Right atrium auricular region (tissue), 2 donors: ENCODE measurements at regions not wholly inside any gene's neighbourhood (a gene's known extent, or its start where the extent isn't known, plus 50 kb on each side); places are given as distances from the start of the nearest gene placed in this dataset.

Experiments used
- DNase-seq: peaks from one replicate; pipeline ENCODE4 v3.0.0-alpha.2; 2019; ENCODE audit warnings: low spot score
- H3K27ac ChIP-seq, 2 donors: fragments of 200-600 bp; sonication (generic); 1 replicate in 1 of 2; 2 replicates in 1 of 2; pipeline ENCODE4 v1.5.1; 2016 to 2019
- H3K27me3 ChIP-seq, 2 donors: fragments of 200-600 bp; sonication (generic); one replicate each; pipeline versions ENCODE4 v1.5.1 to v1.6.0; 2017 to 2019
- H3K36me3 ChIP-seq: fragments of 200-600 bp; sonication (generic); one replicate; pipeline ENCODE4 v1.5.1; 2016
- H3K4me1 ChIP-seq, 2 donors: fragments of 200-600 bp; sonication (generic); one replicate each; pipeline versions ENCODE4 v1.5.1 to v1.6.0; 2017 to 2019
- H3K4me3 ChIP-seq, 2 donors: fragments of 200-600 bp; sonication (generic); 1 replicate in 1 of 2; 2 replicates in 1 of 2; pipeline ENCODE4 v1.5.1; 2017 to 2019; ENCODE audit warnings: mild to moderate bottlenecking in 1 of 2, moderate library complexity in 1 of 2
- H3K9me3 ChIP-seq, 2 donors: fragments of 200-600 bp; sonication (generic); one replicate each; pipeline ENCODE4 v1.5.1; 2019
- CTCF ChIP-seq, 2 donors: fragments of 200-600 bp; sonication (generic); IDR thresholded peaks; one replicate each; pipeline ENCODE4 v1.5.1; 2019; ENCODE audit warnings: antibody characterized with exemption in 2 of 2

DNA sequence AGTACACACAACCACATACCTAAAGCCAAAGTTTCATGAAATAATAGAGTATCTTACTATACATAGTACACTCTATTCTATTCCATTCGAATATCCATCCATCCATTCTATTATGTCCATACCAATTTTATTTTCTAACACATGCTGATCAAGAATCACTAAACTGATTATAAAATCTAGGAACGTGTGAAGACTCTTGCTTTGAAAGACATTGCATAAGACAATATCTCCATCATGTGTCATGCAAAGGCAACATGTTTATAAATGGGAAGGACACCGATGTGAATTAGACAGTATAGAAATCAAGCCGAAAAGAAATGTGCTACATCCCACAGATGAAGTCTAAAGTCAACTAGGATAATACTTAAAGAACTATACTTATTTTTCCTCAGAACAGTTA, 1561.5 kb upstream of the TENM4 start:
- Histone ChIP-seq H3K27me3 (no peaks in the 10 kb centered on the region), H3K27ac (no peak overlapping the region), H3K4me1 (no peaks in the 10 kb centered on the region), H3K9me3 (no peaks in the 10 kb centered on the region), H3K36me3 (no peaks in the 10 kb centered on the region), H3K4me3 (no peak overlapping the region)
- no peak for TF ChIP-seq CTCF (IDR thresholded peaks at IDR 0.05)
- DNase-seq, result no peak

DNA sequence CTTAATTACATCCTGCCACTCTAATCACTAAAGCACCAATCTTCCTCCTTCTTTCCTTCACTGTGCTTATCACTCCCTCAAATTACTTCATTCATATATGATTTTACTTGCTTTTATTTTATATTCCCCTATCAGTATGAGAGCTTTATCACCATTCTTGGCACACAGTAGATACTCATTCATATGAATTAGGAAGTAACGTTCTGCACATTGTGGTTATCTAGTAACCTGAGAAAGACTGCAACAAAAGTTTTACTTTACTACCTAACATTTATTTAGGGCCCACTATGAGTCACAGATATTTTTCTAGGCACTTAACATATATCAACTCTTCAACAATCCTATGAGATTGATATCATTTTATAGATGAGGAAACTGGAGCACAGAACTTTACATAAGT, 1559.9 kb upstream of the TENM4 start:
- Histone ChIP-seq H3K27me3 (no peaks in the 10 kb centered on the region), H3K9me3 (no peaks in the 10 kb centered on the region), H3K4me3 (no peak overlapping the region), H3K36me3 (no peaks in the 10 kb centered on the region), H3K4me1 (no peaks in the 10 kb centered on the region), H3K27ac (no peak overlapping the region)
- no peak for TF ChIP-seq CTCF (IDR thresholded peaks at IDR 0.05)
- DNase-seq, result no peak

- no peaks in the 10 kb centered on the region for H3K27me3 ChIP-seq
- H3K27ac ChIP-seq, result no peak overlapping the region
- no peak for DNase-seq
- H3K9me3 ChIP-seq, result no peaks in the 10 kb centered on the region
- no peak for TF ChIP-seq CTCF (IDR thresholded peaks at IDR 0.05)
- H3K4me1 ChIP-seq, result no peaks in the 10 kb centered on the region
- no peak overlapping the region for H3K4me3 ChIP-seq
- H3K36me3 ChIP-seq, result no peaks in the 10 kb centered on the region
Measured at GRCh38 chr11:81000334-81000733, 1559.5 kb upstream of the TENM4 start.

DNA sequence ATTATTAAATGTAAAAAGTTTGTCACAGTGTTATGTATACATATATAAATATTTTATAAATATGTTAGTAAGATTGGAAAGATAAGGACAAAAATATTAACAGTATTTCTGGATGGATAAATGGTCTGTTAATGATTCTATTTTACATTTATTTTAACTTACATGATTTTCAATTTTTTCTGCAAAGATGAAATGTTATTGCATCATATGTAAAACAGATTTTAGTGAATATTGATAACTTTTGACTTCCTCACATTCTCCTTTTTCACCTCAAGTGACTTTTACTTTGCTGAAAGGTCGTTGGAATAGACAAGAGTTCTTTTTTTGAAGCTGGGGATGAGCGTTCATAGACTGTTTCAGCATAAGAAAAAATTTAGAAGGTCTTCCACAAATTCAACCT, 1554.7 kb upstream of the TENM4 start:
- H3K9me3 ChIP-seq, result no peaks in the 10 kb centered on the region
- H3K36me3 ChIP-seq, result no peaks in the 10 kb centered on the region
- TF ChIP-seq CTCF (IDR thresholded peaks at IDR 0.05), result no peak
- H3K27ac ChIP-seq, result no peak overlapping the region
- no peaks in the 10 kb centered on the region for H3K4me1 ChIP-seq
- no peak overlapping the region for H3K4me3 ChIP-seq
- no peaks in the 10 kb centered on the region for H3K27me3 ChIP-seq
- no peak for DNase-seq

DNA sequence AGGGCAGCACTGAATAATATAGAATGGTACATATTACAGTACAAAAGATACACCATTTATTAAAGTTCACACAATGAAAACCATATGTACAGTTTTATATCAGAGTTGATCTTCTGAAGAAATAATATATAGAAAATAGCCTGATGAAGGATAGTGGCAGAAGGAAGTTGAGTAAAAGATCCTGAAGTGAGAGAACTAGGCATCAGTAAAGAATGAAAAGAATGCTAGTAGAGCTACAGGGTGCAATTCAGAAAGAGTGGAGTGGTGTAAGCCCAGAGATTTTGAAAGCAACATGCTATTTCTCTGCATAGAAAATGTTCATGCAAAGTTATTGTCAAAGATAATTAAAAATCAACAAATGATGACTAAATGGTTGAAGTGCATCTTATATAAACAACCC, 1552.7 kb upstream of the TENM4 start:
- no peak for DNase-seq
- Histone ChIP-seq H3K36me3 (no peaks in the 10 kb centered on the region), H3K27ac (no peak overlapping the region), H3K9me3 (no peaks in the 10 kb centered on the region), H3K27me3 (no peaks in the 10 kb centered on the region), H3K4me3 (no peak overlapping the region), H3K4me1 (no peaks in the 10 kb centered on the region)
- no peak for TF ChIP-seq CTCF (IDR thresholded peaks at IDR 0.05)

DNA sequence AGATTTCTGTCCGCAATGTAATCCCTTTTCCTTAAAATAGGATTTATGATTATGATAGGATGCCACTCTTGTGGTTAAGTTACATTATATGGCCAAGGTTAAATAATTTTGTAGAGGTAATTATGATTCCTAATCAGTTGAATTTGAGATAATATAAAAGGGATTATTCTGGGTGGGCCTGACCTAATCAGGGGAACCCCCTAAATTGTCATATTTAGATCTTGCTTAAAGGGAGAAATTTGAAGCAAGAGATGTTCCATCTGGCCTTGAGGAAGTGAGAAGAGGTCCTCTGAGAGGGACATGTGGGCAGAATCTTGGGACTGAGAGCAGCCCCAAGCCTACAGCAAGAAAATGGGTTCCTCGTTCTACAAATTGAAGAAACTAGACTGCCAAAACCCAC, 1550.1 kb upstream of the TENM4 start:
- no peaks in the 10 kb centered on the region for H3K9me3 ChIP-seq
- no peak overlapping the region for H3K4me3 ChIP-seq
- H3K36me3 ChIP-seq, result no peaks in the 10 kb centered on the region
- DNase-seq, result no peak
- H3K27ac ChIP-seq, result no peak overlapping the region
- no peaks in the 10 kb centered on the region for H3K27me3 ChIP-seq
- TF ChIP-seq CTCF (IDR thresholded peaks at IDR 0.05), result no peak
- H3K4me1 ChIP-seq, result no peaks in the 10 kb centered on the region
